Suprapubic skin (tissue), 2 donors: ENCODE measurements at regions not wholly inside any gene's neighbourhood (a gene's known extent, or its start where the extent isn't known, plus 50 kb on each side); places are given as distances from the start of the nearest gene placed in this dataset.

Experiments
- EP300 ChIP-seq: sonication (generic); formaldehyde crosslinking; IDR thresholded peaks from one replicate; pipeline ENCODE4 v1.6.1; 2017; ENCODE audit warnings: antibody characterized with exemption
- POLR2A ChIP-seq, 2 donors: fragments of 450-650 bp; IDR thresholded peaks; one replicate each; pipeline ENCODE4 v1.6.1; 2017; ENCODE audit warnings: antibody characterized with exemption in 2 of 2, mild to moderate bottlenecking in 2 of 2, moderate library complexity in 2 of 2

DNA sequence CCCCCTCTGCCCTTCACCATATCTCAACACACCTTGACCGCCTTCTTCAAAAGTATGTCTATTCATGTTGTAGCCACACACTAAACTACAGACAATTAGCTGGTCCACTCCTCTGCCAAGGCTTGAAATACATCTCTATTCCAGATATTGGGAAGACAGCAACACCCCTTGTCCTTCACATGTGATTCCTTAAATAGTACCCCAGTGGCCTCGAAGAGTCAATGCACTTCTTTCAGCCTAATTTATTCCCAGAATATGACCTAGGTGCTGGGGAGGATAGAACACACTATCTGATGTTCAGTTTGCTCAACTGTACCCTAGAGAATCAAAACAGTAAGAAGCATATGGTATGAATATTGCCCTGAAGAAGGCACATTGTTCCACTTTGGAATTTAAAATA lies 82.4 kb upstream of the DACH1 start:
- TF ChIP-seq EP300 (no peak), POLR2A (IDR thresholded peaks at IDR 0.05) (no peak)
